HG03558 (cell line): ENCODE measurements at regions not wholly inside any gene's neighbourhood (a gene's known extent, or its start where the extent isn't known, plus 50 kb on each side); places are given as distances from the start of the nearest gene placed in this dataset.
"Not testable (repeated sequence)": the region's sequence is repeated elsewhere in the genome, so short reads cannot be mapped to it uniquely, and the experiment has no call there.

Experiments used
- ATAC-seq: cut with Tn5 transposase; IDR thresholded peaks from one replicate; pipeline ENCODE4 v1.9.1; 2021; ENCODE audit warnings: moderate number of reproducible peaks; ENCODE audit not compliant: unreplicated experiment; ENCODE audit errors: extremely low read depth

GRCh38 chr4:159980826-159981468 is 878.1 kb downstream of the RAPGEF2 start:
- no peak for ATAC-seq

GRCh38 chr4:159981469-159981856 is 878.6 kb downstream of the RAPGEF2 start:
- ATAC-seq = no peak

DNA sequence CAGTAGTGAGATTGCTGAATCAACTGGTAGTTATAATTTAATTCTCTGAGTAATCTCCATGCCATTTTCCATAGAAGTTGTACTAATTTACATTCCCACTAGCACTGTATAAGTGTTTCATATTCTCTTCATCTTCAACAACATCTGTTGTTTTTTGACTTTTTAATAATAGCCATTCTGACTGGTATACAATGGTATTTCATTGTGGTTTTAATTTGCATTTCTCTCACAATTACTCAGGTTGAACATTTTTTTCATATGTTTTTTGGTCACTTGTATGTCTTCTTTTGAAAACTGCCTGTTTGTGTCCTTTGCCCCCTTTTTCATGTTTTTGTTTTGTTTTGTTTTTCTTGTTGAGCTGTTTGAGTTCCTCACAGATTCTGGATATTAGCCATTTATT is 880.2 kb downstream of the RAPGEF2 start:
- no peak for ATAC-seq

DNA sequence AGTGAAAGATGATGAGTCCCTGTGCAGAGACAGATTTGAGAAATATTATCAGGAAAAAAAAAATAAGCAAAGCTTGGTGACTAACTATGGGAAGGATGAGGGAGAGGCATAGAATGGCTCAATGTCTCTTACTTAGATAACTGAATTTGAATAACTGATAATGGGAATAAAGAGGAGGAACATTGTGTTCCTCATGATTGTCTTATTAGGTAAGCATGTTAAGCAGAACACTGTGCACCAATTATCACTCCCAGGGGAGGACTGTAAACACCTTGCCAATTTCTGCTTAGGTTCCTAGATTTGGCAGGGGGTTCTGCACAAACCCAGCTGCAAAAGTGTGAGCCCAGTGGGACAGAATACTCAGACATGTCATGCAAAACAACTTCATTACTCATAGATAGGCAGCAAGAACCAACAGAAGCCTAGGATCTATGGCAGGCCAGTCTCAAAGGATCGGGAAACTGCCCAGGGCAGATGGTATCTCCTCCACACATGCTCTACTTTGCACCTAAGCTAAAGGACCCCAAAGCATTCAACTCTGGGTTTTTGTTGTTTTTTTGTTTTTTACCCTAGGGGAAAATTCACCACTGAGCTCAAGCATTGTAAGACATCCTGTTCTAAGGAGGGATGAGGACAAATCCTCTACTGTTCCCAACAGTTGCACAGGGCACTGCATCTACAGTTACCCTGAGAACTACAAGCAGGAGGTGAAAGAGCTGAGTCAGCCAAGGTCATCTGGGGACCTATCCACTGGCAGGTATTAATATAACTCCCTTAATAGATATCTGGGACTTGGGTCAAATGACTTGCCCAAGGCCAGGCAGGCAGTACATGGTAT is 907.0 kb downstream of the RAPGEF2 start:
- ATAC-seq = no peak

DNA sequence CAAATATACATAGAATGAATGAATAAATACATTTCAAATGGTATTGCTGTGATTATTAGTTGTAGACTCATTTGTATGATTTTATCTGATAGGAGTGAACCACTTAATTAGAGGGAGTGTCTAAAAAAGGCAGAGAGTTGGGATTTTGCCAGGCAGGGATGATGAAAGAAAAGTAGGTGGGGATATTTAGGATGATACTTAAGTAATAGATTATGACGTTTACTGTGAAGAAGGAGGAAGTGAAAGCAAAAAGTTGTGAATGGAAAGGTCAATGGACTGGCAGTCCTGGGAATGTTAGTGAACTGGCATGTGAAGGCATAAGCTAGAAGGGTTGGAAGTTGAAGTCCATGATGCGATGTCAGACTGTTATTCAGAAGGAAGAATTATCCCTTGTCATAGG is 917.1 kb downstream of the RAPGEF2 start:
- no peak for ATAC-seq

DNA sequence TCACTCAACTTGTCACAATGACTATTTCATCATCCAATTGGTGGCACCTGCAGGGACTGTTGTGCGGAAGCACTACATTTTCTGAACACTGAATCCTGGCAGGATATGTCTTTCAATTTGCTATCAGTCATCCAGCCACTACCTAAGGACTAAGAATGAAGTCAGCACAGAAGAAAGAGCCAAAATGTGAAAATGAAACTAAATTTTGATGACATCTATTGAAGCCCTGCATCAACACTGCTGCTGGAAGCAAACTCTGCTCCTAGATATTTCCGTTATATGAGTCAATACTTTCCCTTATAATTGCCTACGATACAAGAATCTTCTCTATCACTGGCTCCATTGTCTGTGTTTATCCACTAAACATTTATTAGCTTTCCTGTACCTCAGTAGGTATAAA is 917.9 kb downstream of the RAPGEF2 start:
- ATAC-seq = no peak

DNA sequence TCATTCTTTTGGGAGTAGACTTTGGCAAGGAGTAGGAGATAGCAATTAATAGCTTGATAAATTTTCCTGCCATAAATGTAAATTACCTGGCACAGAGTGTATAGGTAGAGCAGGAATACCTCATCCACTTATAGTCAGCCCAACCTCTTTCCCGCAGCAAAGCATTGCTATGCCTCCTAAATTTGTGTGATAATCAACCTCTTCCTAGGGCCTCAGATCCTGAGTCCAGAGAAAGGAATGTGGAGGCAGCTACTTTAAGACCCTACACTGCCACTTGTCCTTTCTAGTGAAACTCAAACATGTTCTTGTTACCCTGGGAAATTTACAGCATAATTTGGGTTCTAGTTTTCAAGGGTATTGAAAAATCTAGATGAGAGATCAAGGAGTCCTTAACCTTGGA is 919.0 kb downstream of the RAPGEF2 start:
- ATAC-seq = no peak

DNA sequence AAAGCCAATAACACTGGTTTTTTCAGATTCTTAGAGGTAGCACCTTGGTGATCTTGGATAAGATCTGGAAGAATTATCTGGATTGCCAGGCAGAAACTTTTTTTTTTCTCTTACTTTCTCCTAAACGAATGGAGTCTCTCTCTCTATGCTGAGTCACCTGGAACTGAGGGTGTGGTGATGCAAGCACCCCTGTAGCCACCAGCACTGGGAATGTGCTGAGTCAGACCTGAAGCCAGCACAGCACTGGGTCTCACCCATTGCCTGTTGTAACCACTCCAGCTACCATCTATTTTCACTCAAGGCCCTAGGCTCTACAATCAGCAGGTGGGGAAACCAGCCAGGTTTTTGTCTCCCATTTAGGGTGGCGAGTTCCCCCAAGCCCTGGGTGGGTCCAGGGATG is 923.8 kb downstream of the RAPGEF2 start:
- ATAC-seq = no peak

- ATAC-seq = no peak
Measured at GRCh38 chr4:160034501-160034900, 931.6 kb downstream of the RAPGEF2 start.

- ATAC-seq = no peak
Measured at GRCh38 chr4:160038615-160039014, 935.7 kb downstream of the RAPGEF2 start.

DNA sequence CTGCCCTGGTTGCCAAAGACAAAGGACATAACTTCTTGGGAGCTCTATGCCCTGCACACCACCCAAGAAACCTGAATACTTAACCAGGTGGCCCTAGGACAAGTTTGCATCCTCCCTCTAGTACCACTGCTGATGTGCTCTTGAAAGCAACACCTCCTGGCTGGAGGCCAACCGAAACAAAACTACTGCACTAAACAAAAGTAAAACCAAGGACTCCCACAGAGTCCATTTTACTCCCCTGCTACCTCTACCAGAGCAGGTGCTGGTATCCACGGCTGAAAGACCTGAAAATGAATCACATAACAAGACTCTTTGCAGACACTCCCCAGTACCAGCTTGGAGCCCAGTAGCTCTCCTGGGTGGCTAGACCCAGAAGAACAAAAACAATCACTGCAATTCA is 941.8 kb downstream of the RAPGEF2 start:
- no peak for ATAC-seq

DNA sequence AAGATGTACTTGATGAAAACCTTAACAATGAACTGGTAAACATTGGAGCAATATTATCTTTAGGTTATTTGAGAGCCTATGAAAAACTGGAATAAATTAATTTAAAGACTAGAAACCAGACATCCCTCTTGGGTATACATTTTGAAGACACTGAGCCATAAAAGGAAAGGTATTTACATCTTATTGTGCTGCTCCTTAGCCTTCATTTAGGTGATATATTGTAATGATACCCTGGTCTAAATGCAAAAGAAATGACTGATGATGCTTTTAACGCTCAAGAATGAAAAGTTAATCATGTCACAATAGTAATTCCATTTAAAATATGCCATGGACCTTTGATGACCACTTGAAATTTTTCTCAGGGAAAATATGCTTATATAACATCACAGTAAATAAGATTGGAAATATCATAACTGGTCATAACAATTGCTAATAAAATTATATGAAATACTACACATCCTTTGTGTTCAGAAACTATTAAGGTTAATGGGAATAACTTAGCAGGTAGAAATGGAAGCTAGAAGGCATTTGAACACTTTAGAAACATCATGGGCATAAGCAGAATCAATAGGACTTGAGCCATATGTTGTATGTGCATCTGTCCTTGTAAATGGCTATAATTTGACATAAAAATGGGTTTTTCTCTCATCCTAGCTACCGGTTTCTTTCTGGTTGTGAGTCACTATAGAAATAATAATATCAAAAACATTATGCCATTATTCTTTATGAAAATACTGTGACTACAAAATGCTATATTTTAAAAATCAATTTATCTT is 979.7 kb downstream of the RAPGEF2 start:
- no peak for ATAC-seq

DNA sequence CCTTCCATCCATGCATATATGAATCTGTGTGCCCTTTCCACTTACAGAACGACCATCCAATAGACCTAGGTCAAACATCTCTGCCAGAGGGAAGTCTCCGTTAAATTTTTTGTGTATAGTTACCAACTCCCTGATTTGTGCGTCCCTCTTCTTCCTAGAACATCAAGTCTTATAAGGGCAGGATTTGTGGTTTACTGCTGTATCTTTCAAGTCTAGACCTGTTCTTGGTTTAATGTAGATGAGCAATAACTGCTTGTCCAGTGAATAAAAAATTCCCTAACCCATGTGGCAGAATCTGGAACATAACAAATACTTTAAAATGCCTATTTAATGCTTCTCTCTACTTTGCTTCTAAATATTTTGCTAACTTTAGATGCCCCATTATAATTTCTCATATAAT is 988.8 kb downstream of the RAPGEF2 start:
- ATAC-seq = no peak

DNA sequence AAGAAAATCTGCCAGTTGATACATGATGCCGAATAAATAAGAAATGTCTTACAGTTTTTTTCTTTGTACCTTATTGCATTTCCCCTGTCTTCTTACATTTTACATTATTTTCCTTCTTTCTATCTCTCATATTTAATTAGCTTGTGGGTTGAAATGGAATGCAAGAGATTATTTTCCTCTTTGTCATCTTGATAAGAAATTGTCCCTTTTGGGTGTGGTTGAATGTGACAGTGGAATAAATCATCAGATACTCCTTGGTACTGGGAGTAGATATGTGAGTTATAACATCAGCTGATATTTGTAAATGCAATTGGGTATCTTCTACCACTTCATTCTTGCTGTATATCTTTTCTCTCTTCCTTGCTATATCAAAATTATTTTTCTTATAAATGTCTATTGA is 997.4 kb downstream of the RAPGEF2 start:
- ATAC-seq = no peak

DNA sequence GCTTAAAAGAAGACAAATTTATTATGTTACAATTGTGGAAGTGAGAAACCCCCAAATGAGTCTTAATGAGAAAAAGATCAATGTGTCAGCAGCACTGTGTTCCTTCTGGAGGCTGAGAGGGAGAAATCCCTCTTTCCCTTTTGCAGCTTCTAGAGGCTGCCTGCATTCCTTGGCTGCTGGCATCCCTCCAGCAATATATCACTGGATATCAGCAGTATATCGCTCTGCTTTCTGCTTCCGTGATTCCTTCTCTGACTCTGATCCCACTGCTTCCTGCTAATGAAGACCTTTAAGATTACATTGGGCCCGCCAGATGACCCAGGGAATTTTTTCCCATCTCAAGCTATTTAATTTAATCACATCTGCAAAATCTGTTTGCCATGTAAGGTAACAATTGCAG is 1008.0 kb downstream of the RAPGEF2 start:
- ATAC-seq = no peak

- no peak for ATAC-seq
Measured at GRCh38 chr4:160117686-160118085, 1014.8 kb downstream of the RAPGEF2 start.

- not testable (repeated sequence) for ATAC-seq
Measured at GRCh38 chr4:160125576-160126287, 1022.9 kb downstream of the RAPGEF2 start.

GRCh38 chr4:160127211-160127610 is 1024.3 kb downstream of the RAPGEF2 start:
- ATAC-seq = no peak

GRCh38 chr4:160129439-160129838 is 1026.6 kb downstream of the RAPGEF2 start:
- no peak for ATAC-seq

GRCh38 chr4:160136021-160136420 is 1033.1 kb downstream of the RAPGEF2 start:
- no peak for ATAC-seq

DNA sequence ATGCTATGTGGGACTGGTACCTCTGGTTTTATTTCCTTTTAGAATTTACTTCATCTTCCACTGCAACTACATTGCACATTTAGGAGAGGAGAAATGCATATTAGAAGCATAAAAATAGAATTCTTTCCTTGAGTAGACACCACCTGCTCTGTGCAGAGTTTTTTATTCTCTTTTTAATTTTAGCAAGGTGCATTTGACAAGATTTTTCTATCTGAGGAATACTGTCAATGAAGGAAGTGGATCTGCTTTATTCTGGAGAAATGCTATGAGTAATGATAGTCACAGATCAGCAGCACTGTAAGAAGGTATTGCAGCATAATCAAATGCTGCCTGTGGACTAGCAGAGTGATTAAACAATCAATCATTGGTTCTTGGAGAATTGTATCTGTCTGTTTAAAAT is 1038.3 kb downstream of the RAPGEF2 start:
- ATAC-seq = no peak
